Tibial nerve (tissue), 3 donors: ENCODE measurements at regions not wholly inside any gene's neighbourhood (a gene's known extent, or its start where the extent isn't known, plus 50 kb on each side); places are given as distances from the start of the nearest gene placed in this dataset.

Source experiments
- POLR2A ChIP-seq, 2 donors: fragments of 450-650 bp; IDR thresholded peaks; one replicate each; pipeline ENCODE4 v1.6.1; 2017; ENCODE audit warnings: antibody characterized with exemption in 2 of 2, mild to moderate bottlenecking in 2 of 2, moderate library complexity in 2 of 2
- TF ChIP-seq, protein P1 (sequence below), 5 experiments: fragments of 200-600 bp in 3 of 5; fragments of 450-650 bp in 2 of 5; sonication (generic) in 3 of 5; IDR thresholded peaks; one replicate each; pipeline ENCODE4 v1.5.1; 2016 to 2019; ENCODE audit warnings: antibody characterized with exemption in 5 of 5, mild to moderate bottlenecking in 3 of 5, moderate library complexity in 2 of 5

GRCh38 chr4:104210420-104210819 is 284.3 kb downstream of the CXXC4 start:
- TF ChIP-seq, protein P1, sequence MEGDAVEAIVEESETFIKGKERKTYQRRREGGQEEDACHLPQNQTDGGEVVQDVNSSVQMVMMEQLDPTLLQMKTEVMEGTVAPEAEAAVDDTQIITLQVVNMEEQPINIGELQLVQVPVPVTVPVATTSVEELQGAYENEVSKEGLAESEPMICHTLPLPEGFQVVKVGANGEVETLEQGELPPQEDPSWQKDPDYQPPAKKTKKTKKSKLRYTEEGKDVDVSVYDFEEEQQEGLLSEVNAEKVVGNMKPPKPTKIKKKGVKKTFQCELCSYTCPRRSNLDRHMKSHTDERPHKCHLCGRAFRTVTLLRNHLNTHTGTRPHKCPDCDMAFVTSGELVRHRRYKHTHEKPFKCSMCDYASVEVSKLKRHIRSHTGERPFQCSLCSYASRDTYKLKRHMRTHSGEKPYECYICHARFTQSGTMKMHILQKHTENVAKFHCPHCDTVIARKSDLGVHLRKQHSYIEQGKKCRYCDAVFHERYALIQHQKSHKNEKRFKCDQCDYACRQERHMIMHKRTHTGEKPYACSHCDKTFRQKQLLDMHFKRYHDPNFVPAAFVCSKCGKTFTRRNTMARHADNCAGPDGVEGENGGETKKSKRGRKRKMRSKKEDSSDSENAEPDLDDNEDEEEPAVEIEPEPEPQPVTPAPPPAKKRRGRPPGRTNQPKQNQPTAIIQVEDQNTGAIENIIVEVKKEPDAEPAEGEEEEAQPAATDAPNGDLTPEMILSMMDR (IDR thresholded peaks at IDR 0.05): no peak
- no peak for TF ChIP-seq POLR2A (IDR thresholded peaks at IDR 0.05)
